ENCODE measurements at regions not wholly inside any gene's neighbourhood (a gene's known extent, or its start where the extent isn't known, plus 50 kb on each side); places are given as distances from the start of the nearest gene placed in this dataset.

DNA sequence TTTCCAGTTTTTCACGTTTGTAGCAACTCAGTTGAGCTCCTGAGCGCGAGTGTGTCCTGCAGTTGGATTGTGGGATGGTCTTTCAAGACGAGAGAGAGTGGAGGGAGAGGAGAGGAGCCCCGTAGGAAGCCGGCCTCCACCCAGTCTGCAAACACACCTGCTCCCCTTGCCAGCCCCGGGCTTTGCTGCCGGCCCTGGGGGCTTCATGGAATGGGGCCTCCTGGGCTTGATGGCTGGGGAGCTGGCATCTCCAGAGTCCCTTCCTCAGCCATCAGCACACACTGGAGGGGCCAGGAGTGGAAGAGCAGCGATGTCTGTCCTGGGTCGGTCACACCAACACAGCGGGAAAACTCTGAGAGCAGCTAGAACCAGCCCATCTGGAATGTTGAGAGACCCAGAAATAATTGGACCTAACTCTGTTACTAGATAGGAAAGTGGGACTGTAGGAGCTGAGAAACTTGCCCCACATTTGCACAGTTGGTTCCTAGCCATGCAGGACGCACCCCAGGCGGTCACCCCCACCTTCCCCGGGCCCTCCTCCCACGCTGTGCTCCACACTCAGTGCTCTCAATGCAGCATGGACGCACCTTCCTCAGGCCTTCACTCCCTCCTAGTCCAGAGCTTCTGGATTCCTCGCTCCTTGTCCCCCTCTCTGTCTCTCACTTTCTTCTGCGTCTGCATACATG lies 69.6 kb downstream of the PTGR3 start:
- Histone ChIP-seq H3K27ac (ENCODE audit: low read length) (no peak overlapping the region), H3K27me3 (ENCODE audit: control insufficient read depth, insufficient read depth, low read length) (no peaks in the 10 kb centered on the region), H3K4me1 (ENCODE audit: control insufficient read depth, insufficient read depth, low read length) (no peaks in the 10 kb centered on the region), H3K36me3 (ENCODE audit: control insufficient read depth, insufficient read depth, low read length) (no peaks in the 10 kb centered on the region), H3K4me3 (ENCODE audit: low read length) (no peak overlapping the region), H3K9me3 (ENCODE audit: control insufficient read depth, insufficient read depth, low read length) (no peaks in the 10 kb centered on the region)
- intact Hi-C loops (cut with micrococcal nuclease), result no loop called here
- DNase-seq, result no peak
- H3K4me1 Mint-ChIP-seq, result no peaks in the 10 kb centered on the region
- H3K27ac Mint-ChIP-seq, result no peak overlapping the region
- no peaks in the 10 kb centered on the region for H3K36me3 Mint-ChIP-seq
- no peak for ATAC-seq
- no peak overlapping the region for H3K4me3 Mint-ChIP-seq
- TF ChIP-seq, protein P1, sequence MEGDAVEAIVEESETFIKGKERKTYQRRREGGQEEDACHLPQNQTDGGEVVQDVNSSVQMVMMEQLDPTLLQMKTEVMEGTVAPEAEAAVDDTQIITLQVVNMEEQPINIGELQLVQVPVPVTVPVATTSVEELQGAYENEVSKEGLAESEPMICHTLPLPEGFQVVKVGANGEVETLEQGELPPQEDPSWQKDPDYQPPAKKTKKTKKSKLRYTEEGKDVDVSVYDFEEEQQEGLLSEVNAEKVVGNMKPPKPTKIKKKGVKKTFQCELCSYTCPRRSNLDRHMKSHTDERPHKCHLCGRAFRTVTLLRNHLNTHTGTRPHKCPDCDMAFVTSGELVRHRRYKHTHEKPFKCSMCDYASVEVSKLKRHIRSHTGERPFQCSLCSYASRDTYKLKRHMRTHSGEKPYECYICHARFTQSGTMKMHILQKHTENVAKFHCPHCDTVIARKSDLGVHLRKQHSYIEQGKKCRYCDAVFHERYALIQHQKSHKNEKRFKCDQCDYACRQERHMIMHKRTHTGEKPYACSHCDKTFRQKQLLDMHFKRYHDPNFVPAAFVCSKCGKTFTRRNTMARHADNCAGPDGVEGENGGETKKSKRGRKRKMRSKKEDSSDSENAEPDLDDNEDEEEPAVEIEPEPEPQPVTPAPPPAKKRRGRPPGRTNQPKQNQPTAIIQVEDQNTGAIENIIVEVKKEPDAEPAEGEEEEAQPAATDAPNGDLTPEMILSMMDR (IDR thresholded peaks at IDR 0.05), result no peak
- 89% methylated on average over 18 of the region's 18 CpGs for WGBS (ENCODE audit: insufficient coverage)
- H3K9me3 Mint-ChIP-seq, result no peaks in the 10 kb centered on the region
- peaks cover 0 to 7% of the 10 kb centered on the region in 2 donors for H3K27me3 Mint-ChIP-seq (ENCODE audit: low read depth in 2 of 2)

DNA sequence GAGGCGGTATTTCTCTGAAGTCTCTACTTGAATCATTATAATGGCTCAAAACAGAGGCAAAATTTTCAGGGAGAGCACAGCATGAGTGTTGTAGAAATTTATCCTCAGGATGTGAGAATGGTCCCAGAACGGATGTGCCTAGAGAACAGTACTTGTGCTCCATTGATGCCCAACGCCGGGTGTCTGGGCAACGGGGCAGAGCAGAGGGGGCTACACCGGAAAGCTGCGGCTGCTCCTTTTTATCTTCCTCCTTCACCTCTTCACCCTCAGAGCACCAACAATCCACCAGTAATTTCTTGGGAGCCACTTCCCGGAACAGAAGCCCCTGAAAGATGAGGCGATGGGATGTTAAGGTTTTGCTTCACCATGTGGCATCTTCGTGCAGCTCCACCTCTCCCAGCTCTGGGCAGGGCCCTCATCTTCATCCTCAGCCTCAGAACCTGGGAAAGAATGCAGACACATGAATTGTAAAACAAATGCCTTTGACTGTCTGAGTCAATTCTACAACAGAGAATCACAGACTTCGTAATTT lies 71.5 kb downstream of the PTGR3 start:
- WGBS (ENCODE audit: insufficient coverage), result 94% methylated on average over 11 of the region's 11 CpGs
- no peak for DNase-seq
- Histone ChIP-seq H3K9me3 (ENCODE audit: control insufficient read depth, insufficient read depth, low read length) (no peaks in the 10 kb centered on the region), H3K4me1 (ENCODE audit: control insufficient read depth, insufficient read depth, low read length) (no peaks in the 10 kb centered on the region), H3K27ac (ENCODE audit: low read length) (no peak overlapping the region), H3K4me3 (ENCODE audit: low read length) (no peak overlapping the region), H3K36me3 (ENCODE audit: control insufficient read depth, insufficient read depth, low read length) (no peaks in the 10 kb centered on the region), H3K27me3 (ENCODE audit: control insufficient read depth, insufficient read depth, low read length) (no peaks in the 10 kb centered on the region)
- H3K27me3 Mint-ChIP-seq (ENCODE audit: low read depth in 2 of 2), result peaks cover 0 to 7% of the 10 kb centered on the region in 2 donors
- intact Hi-C loops (cut with micrococcal nuclease), result no loop called here
- H3K27ac Mint-ChIP-seq, result no peak overlapping the region
- no peaks in the 10 kb centered on the region for H3K9me3 Mint-ChIP-seq
- TF ChIP-seq, protein P1 (IDR thresholded peaks at IDR 0.05), result no peak
- no peak for ATAC-seq
- H3K36me3 Mint-ChIP-seq, result no peaks in the 10 kb centered on the region
- no peaks in the 10 kb centered on the region for H3K4me1 Mint-ChIP-seq
- no peak overlapping the region for H3K4me3 Mint-ChIP-seq

DNA sequence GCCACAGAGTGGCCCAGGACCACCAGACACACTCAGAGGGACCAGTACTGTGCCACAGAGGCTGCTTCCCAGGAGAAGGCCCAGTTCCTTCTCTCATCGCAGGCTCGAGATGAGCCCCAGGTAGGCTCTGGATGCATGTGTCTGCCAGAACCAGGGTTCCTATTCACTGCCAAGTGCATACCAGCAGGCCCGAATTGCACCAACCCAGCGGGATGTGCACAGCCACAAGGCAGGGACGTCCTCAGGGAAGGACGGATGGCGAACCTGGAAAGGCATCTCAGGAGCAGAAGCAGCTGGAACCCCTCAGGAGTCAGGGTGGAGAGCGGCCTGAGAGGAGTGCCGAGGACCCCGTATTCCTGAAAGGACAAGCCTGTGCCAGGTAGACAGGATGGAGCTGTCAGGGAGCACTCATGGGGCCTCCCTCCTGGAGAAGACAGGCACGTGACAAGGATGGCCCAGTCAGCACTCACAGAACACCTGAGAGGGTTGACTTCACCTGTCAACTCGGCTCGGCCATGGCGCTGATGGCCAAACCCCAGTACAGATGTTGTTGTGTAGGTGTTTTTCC lies 73.7 kb downstream of the PTGR3 start:
- DNase-seq, result no peak
- 95% methylated on average over 14 of the region's 14 CpGs for WGBS (ENCODE audit: insufficient coverage)
- TF ChIP-seq, protein P1 (IDR thresholded peaks at IDR 0.05), result no peak
- no peak for ATAC-seq
- Histone ChIP-seq H3K27ac (ENCODE audit: low read length) (no peak overlapping the region), H3K9me3 (ENCODE audit: control insufficient read depth, insufficient read depth, low read length) (no peaks in the 10 kb centered on the region), H3K27me3 (ENCODE audit: control insufficient read depth, insufficient read depth, low read length) (no peaks in the 10 kb centered on the region), H3K4me3 (ENCODE audit: low read length) (no peak overlapping the region), H3K4me1 (ENCODE audit: control insufficient read depth, insufficient read depth, low read length) (no peaks in the 10 kb centered on the region), H3K36me3 (ENCODE audit: control insufficient read depth, insufficient read depth, low read length) (no peaks in the 10 kb centered on the region)
- peaks cover 0 to 7% of the 10 kb centered on the region in 2 donors for H3K27me3 Mint-ChIP-seq (ENCODE audit: low read depth in 2 of 2)
- no peaks in the 10 kb centered on the region for H3K9me3 Mint-ChIP-seq
- no peak overlapping the region for H3K4me3 Mint-ChIP-seq
- H3K4me1 Mint-ChIP-seq, result no peaks in the 10 kb centered on the region
- H3K27ac Mint-ChIP-seq, result no peak overlapping the region
- intact Hi-C loops (cut with micrococcal nuclease), result no loop called here
- no peaks in the 10 kb centered on the region for H3K36me3 Mint-ChIP-seq

Data from natural killer cell (primary cell).